ENCODE measurements at regions not wholly inside any gene's neighbourhood (a gene's known extent, or its start where the extent isn't known, plus 50 kb on each side); places are given as distances from the start of the nearest gene placed in this dataset.

GRCh38 chr4:115629270-115629669, 515.9 kb upstream of the NDST4 start:
- H3K4me3 ChIP-seq: no peak overlapping the region
- no peak for TF ChIP-seq CTCF (IDR thresholded peaks at IDR 0.05)
- no peak for ATAC-seq
- H3K4me1 ChIP-seq: no peaks in the 10 kb centered on the region
- no peaks in the 10 kb centered on the region for H3K27me3 ChIP-seq
- intact Hi-C loops (cut with DNase I): no loop called here
- DNase-seq: no peak
- H3K27ac ChIP-seq: no peak overlapping the region
- no peaks in the 10 kb centered on the region for H3K36me3 ChIP-seq
- no peaks in the 10 kb centered on the region for H3K9me3 ChIP-seq

- ATAC-seq: no peak
- no peaks in the 10 kb centered on the region for H3K27me3 ChIP-seq
- no peak for TF ChIP-seq CTCF (IDR thresholded peaks at IDR 0.05)
Observed at GRCh38 chr4:115609631-115610030, 496.2 kb upstream of the NDST4 start.

GRCh38 chr4:115607311-115607710, 493.9 kb upstream of the NDST4 start:
- no peak for ATAC-seq
- no peak for TF ChIP-seq CTCF (IDR thresholded peaks at IDR 0.05)
- no peaks in the 10 kb centered on the region for H3K27me3 ChIP-seq
- intact Hi-C loops (cut with DNase I): no loop called here
- no peaks in the 10 kb centered on the region for H3K36me3 ChIP-seq
- H3K9me3 ChIP-seq: no peaks in the 10 kb centered on the region
- no peak overlapping the region for H3K4me3 ChIP-seq
- DNase-seq: no peak
- H3K4me1 ChIP-seq: no peaks in the 10 kb centered on the region
- H3K27ac ChIP-seq: no peak overlapping the region

More at GRCh38 chr4:115609631-115610030, 496.2 kb upstream of the NDST4 start:
- Histone ChIP-seq H3K9me3 (no peaks in the 10 kb centered on the region), H3K27ac (no peak overlapping the region), H3K4me3 (no peak overlapping the region), H3K36me3 (no peaks in the 10 kb centered on the region), H3K4me1 (no peaks in the 10 kb centered on the region)
- DNase-seq: no peak
- intact Hi-C loops (cut with DNase I): no loop called here

GRCh38 chr4:115596265-115597001, 483.0 kb upstream of the NDST4 start:
- TF ChIP-seq CTCF (IDR thresholded peaks at IDR 0.05): no peak
- no peaks in the 10 kb centered on the region for H3K36me3 ChIP-seq
- ATAC-seq: no peak
- H3K9me3 ChIP-seq: no peaks in the 10 kb centered on the region
- H3K27ac ChIP-seq: no peak overlapping the region
- no peak for DNase-seq
- no peak overlapping the region for H3K4me3 ChIP-seq
- H3K4me1 ChIP-seq: no peaks in the 10 kb centered on the region
- intact Hi-C loops (cut with DNase I): no loop called here
- H3K27me3 ChIP-seq: no peaks in the 10 kb centered on the region

- no peaks in the 10 kb centered on the region for H3K4me1 ChIP-seq
- DNase-seq (no peak), ATAC-seq (no peak)
- no peak for TF ChIP-seq CTCF (IDR thresholded peaks at IDR 0.05)
- no peaks in the 10 kb centered on the region for H3K27me3 ChIP-seq
- H3K9me3 ChIP-seq: no peaks in the 10 kb centered on the region
- H3K36me3 ChIP-seq: no peaks in the 10 kb centered on the region
- intact Hi-C loops (cut with DNase I): no loop called here
- no peak overlapping the region for H3K27ac ChIP-seq
- H3K4me3 ChIP-seq: no peak overlapping the region
Observed at GRCh38 chr4:115580901-115581300, 467.5 kb upstream of the NDST4 start.

All from left lung (tissue), 4 donors.